ENCODE measurements at regions not wholly inside any gene's neighbourhood (a gene's known extent, or its start where the extent isn't known, plus 50 kb on each side); places are given as distances from the start of the nearest gene placed in this dataset.

GRCh38 chr10:4472190-4472904 is 353.7 kb upstream of the AKR1E2 start:
- 90 to 95% (median 93%) methylated on average over 7 of the region's 7 CpGs for WGBS, 5 donors
- no peak overlapping the region for H3K27ac ChIP-seq
- intact Hi-C loops (cut with DNase I; ENCODE audit: low total_unique reads) = no loop called here
- TF ChIP-seq POLR2AphosphoS5 (IDR thresholded peaks at IDR 0.05) (no peak), POLR2A (IDR thresholded peaks at IDR 0.05) (no peak), CTCF (IDR thresholded peaks at IDR 0.05 in 8 of 11, conservative IDR thresholded peaks at IDR 0.05 in 3 of 11) (no peak)
- no peaks in the 10 kb centered on the region for H3K9me3 ChIP-seq
- no peak for DNase-seq
- no peak overlapping the region for H3K4me3 ChIP-seq
- H3K4me1 ChIP-seq = no peaks in the 10 kb centered on the region
- H3K36me3 ChIP-seq = no peaks in the 10 kb centered on the region
- no peaks in the 10 kb centered on the region for H3K27me3 ChIP-seq (replicated peaks in 1 of 7)

GRCh38 chr10:4470231-4470835 is 355.7 kb upstream of the AKR1E2 start:
- TF ChIP-seq POLR2AphosphoS5 (IDR thresholded peaks at IDR 0.05) (no peak), CTCF (IDR thresholded peaks at IDR 0.05 in 8 of 11, conservative IDR thresholded peaks at IDR 0.05 in 3 of 11) (no peak), POLR2A (IDR thresholded peaks at IDR 0.05) (no peak)
- intact Hi-C loops (cut with DNase I; ENCODE audit: low total_unique reads) = no loop called here
- H3K27ac ChIP-seq = no peak overlapping the region
- no peaks in the 10 kb centered on the region for H3K36me3 ChIP-seq
- WGBS, 5 donors = 73 to 87% (median 78%) methylated on average over 4 of the region's 4 CpGs
- H3K27me3 ChIP-seq (replicated peaks in 1 of 7) = no peaks in the 10 kb centered on the region
- no peaks in the 10 kb centered on the region for H3K9me3 ChIP-seq
- no peaks in the 10 kb centered on the region for H3K4me1 ChIP-seq
- DNase-seq = no peak
- no peak overlapping the region for H3K4me3 ChIP-seq

- Histone ChIP-seq H3K4me3 (no peak overlapping the region), H3K4me1 (no peaks in the 10 kb centered on the region), H3K9me3 (peaks cover 0 to 6% (median 0%) of the 10 kb centered on the region in 8 donors), H3K27me3 (replicated peaks in 1 of 7) (no peaks in the 10 kb centered on the region), H3K27ac (no peak overlapping the region), H3K36me3 (no peaks in the 10 kb centered on the region)
- WGBS, 5 donors = 31 to 82% (median 62%) methylated on average over 1 of the region's 1 CpG
- intact Hi-C loops (cut with DNase I; ENCODE audit: low total_unique reads) = no loop called here
- no peak for DNase-seq
- TF ChIP-seq POLR2AphosphoS5 (IDR thresholded peaks at IDR 0.05) (no peak), POLR2A (IDR thresholded peaks at IDR 0.05) (no peak), CTCF (IDR thresholded peaks at IDR 0.05 in 8 of 11, conservative IDR thresholded peaks at IDR 0.05 in 3 of 11) (no peak)
Observed at GRCh38 chr10:4467481-4467880, 358.5 kb upstream of the AKR1E2 start.

- H3K27me3 ChIP-seq (replicated peaks in 1 of 7) = no peaks in the 10 kb centered on the region
- intact Hi-C loops (cut with DNase I; ENCODE audit: low total_unique reads) = no loop called here
- no peak overlapping the region for H3K4me3 ChIP-seq
- H3K4me1 ChIP-seq = no peaks in the 10 kb centered on the region
- TF ChIP-seq CTCF (IDR thresholded peaks at IDR 0.05 in 8 of 11, conservative IDR thresholded peaks at IDR 0.05 in 3 of 11) = no peak
- TF ChIP-seq POLR2AphosphoS5 (IDR thresholded peaks at IDR 0.05) = no peak
- no peak for TF ChIP-seq POLR2A (IDR thresholded peaks at IDR 0.05)
- no peak overlapping the region for H3K27ac ChIP-seq
- no peaks in the 10 kb centered on the region for H3K36me3 ChIP-seq
- DNase-seq = no peak
- peaks cover 0 to 6% (median 0%) of the 10 kb centered on the region in 8 donors for H3K9me3 ChIP-seq
Observed at GRCh38 chr10:4460267-4460666, 365.7 kb upstream of the AKR1E2 start.
